HFFc6 (cell line): ENCODE measurements at regions not wholly inside any gene's neighbourhood (a gene's known extent, or its start where the extent isn't known, plus 50 kb on each side); places are given as distances from the start of the nearest gene placed in this dataset.
"Not testable (repeated sequence)": the region's sequence is repeated elsewhere in the genome, so short reads cannot be mapped to it uniquely, and the experiment has no call there.

ENCODE experiments used
- DNase-seq: peaks from one replicate; pipeline ENCODE4 v3.0.0-alpha.2; 2018
- H3K27ac Mint-ChIP-seq: 2 replicates; pipeline ENCODE4 v1.8.0; 2020; ENCODE audit warnings: mild to moderate bottlenecking, mixed read lengths
- H3K27me3 Mint-ChIP-seq: 2 replicates; pipeline ENCODE4 v1.8.0; 2021; ENCODE audit warnings: mild to moderate bottlenecking, moderate library complexity, mixed read lengths; ENCODE audit not compliant: insufficient read depth
- H3K36me3 Mint-ChIP-seq: 2 replicates; pipeline ENCODE4 v1.8.0; 2021; ENCODE audit warnings: low read depth, mixed read lengths
- H3K4me1 Mint-ChIP-seq: 2 replicates; pipeline ENCODE4 v1.8.0; 2020; ENCODE audit warnings: low read depth, mixed read lengths
- H3K4me3 Mint-ChIP-seq: 2 replicates; pipeline ENCODE4 v1.8.0; 2020; ENCODE audit warnings: mild to moderate bottlenecking, moderate library complexity, mixed read lengths
- H3K9me3 Mint-ChIP-seq: 2 replicates; pipeline ENCODE4 v1.8.0; 2020; ENCODE audit warnings: mild to moderate bottlenecking, mixed read lengths
- TF ChIP-seq, protein P1 (sequence below): fragments of 200-600 bp; sonication (generic); IDR thresholded peaks from 2 replicates; pipeline ENCODE4 v1.5.0; 2021; ENCODE audit warnings: antibody characterized with exemption, mild to moderate bottlenecking

DNA sequence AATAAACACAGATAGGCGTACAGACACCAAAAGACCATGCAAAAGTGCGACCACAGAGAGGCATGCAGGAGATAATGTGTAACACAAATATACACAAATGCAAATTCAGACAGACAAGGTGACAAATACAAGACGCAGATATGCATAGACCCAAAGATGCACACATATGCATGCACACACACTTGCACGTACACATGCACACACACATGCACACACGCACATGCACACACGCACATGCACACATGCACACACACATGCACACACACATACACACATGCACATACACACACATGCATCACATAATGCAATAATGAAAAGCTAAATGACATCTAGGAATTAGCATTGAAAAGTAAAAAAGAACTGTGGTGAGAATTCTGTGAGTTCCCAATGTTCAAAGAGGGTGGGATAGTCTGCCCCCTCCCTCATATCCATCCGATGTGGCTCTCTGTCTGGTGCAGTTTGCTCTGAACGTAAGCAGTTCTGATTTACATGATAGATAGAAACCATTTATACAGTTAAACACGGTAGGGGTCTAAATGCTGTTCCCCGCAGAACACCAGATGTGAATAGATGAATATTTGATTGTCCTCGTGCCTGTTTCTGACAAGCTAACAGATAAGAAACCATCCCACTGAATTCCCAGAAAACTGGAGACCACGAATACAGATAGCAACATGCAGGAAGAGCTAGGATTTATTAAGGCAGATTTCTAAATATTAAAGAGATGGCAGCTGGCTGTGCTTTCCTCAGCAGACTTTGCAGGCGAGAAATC is 186.1 kb downstream of the TMEM114 start:
- Mint-ChIP-seq H3K4me1 (no peaks in the 10 kb centered on the region), H3K27ac (no peak overlapping the region), H3K36me3 (no peaks in the 10 kb centered on the region), H3K9me3 (peaks cover 34% of the 10 kb centered on the region), H3K27me3 (peaks cover 2% of the 10 kb centered on the region), H3K4me3 (no peak overlapping the region)
- DNase-seq: no peak
- TF ChIP-seq, protein P1, sequence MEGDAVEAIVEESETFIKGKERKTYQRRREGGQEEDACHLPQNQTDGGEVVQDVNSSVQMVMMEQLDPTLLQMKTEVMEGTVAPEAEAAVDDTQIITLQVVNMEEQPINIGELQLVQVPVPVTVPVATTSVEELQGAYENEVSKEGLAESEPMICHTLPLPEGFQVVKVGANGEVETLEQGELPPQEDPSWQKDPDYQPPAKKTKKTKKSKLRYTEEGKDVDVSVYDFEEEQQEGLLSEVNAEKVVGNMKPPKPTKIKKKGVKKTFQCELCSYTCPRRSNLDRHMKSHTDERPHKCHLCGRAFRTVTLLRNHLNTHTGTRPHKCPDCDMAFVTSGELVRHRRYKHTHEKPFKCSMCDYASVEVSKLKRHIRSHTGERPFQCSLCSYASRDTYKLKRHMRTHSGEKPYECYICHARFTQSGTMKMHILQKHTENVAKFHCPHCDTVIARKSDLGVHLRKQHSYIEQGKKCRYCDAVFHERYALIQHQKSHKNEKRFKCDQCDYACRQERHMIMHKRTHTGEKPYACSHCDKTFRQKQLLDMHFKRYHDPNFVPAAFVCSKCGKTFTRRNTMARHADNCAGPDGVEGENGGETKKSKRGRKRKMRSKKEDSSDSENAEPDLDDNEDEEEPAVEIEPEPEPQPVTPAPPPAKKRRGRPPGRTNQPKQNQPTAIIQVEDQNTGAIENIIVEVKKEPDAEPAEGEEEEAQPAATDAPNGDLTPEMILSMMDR: no peak

DNA sequence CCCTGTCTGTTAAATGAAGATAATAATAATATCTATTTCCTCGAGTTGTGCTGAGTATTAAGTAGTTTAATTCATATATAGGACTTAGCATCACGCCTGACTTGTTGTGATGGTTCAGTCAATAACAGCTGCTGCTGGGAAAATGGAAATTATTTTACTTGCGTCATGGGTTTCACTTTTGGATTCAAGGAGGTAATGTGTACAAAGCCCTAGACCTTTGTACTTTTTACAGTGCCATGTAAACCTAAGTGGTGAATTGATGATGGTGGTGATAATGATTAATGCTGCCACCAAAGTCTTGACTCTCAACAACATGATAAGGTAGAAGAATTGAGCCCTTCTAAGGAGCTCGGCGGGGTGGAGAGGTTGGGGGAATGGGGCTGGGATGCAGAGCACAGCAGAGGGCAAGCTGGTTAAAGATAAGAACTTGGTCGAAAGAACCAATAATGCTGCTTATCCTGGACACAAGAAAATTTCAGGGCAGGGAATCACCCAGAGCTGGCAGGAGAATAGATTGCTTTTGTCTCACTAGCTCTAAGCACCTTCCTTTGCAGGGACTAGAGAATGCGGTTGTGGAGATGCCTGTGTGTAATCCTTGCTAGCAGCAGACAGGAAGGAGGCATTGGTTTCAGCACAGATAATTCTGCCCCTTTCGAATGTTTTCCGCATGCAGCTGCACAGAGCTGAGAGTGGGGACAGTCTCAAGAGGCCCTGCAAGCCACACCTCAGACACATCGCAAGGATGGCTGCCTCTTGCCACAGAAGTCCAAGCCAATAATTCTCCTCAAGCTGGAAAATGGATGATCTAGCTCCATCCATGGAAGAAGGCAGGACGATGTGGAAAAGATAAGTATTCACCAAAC is 187.1 kb downstream of the TMEM114 start:
- Mint-ChIP-seq H3K27me3 (peaks cover 2% of the 10 kb centered on the region), H3K4me1 (no peaks in the 10 kb centered on the region), H3K36me3 (no peaks in the 10 kb centered on the region), H3K27ac (no peak overlapping the region), H3K4me3 (no peak overlapping the region), H3K9me3 (peaks cover 38% of the 10 kb centered on the region)
- TF ChIP-seq, protein P1: no peak
- no peak for DNase-seq

DNA sequence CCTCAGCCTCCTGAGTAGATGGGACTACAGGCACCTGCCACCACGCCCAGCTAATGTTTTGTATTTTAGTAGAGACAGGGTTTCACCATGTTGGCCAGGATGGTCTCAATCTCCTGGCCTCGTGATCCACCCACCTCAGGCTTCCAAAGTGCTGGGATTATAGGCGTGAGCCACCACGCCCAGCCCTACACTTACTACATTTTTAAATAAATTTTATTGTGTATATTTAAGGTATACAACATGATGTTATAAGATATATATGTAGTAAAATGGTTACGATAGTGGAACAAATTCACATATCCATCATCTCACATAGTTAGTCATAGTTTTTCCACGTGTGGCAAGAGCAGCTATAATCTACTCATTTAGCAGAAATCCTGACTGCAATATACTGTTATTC is 189.6 kb downstream of the TMEM114 start:
- DNase-seq, H3K27ac Mint-ChIP-seq, H3K4me1 Mint-ChIP-seq, H3K36me3 Mint-ChIP-seq, H3K27me3 Mint-ChIP-seq, H3K4me3 Mint-ChIP-seq: not testable (repeated sequence)
- peaks cover 50% of the 10 kb centered on the region for H3K9me3 Mint-ChIP-seq

DNA sequence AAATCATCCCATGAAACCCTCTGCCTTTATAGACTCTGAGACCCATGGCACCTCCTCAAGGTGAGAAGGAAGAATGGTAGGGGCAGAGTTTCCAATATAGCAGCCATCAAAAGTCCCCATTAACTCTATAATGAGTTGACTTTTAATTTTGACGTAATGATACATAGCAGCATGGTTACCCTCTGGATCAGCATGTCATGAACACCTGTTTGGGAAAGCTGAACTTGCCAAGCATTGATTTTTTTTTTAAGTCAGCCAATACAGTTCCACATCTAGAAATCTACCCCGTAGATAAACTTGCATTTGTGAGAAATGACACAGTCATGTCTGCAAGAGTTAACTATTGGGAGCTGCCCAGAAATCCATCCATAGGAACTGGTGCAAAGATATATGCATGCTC is 191.8 kb downstream of the TMEM114 start:
- no peaks in the 10 kb centered on the region for H3K4me1 Mint-ChIP-seq
- DNase-seq: no peak
- H3K36me3 Mint-ChIP-seq: no peaks in the 10 kb centered on the region
- H3K4me3 Mint-ChIP-seq: no peak overlapping the region
- peaks cover 52% of the 10 kb centered on the region for H3K9me3 Mint-ChIP-seq
- no peak overlapping the region for H3K27ac Mint-ChIP-seq
- TF ChIP-seq, protein P1: no peak
- peaks cover 2% of the 10 kb centered on the region for H3K27me3 Mint-ChIP-seq

DNA sequence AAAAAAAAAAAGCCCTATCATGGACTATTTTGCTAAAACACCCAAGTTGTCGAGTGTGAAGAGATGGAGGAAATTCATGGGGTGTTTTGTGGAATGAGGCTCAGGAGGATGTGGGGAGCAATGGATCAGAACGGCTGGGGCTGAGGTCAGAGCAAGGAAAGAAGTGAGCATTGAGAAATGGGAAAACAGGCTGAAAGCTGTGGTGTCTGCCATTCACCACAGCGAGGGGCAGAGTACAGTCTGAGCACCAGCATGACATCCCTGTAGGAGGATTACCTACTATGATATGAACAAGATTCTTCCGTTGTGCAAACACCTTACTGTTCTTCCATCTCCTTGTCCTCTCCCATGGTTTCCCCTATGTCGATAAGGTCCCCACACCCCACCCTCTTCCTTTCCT is 193.1 kb downstream of the TMEM114 start:
- Mint-ChIP-seq H3K36me3 (no peaks in the 10 kb centered on the region), H3K27ac (no peak overlapping the region), H3K27me3 (no peaks in the 10 kb centered on the region; the same call in 1 of the 2 replicates), H3K4me1 (no peaks in the 10 kb centered on the region), H3K9me3 (peaks cover 53% of the 10 kb centered on the region), H3K4me3 (no peak overlapping the region)
- no peak for DNase-seq
- TF ChIP-seq, protein P1: no peak

DNA sequence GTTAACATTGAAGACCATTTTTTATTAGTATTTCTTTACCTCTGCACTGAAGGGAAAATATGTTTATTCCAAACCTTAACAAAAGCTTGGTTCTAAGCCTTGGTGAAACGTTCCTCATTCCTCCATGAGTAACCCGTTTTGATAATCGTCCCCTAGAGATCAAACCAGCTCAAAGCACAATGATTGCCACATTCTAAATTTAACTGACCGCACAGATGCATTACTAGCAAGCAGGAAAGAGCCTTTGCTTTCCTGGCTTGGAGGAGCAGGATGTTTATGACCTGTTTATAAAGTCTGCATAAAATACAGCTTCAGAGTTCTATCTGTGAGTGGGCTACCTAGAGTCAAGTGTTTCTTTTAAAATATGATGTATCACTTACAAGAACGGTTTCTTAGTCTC is 193.8 kb downstream of the TMEM114 start:
- H3K4me1 Mint-ChIP-seq: no peaks in the 10 kb centered on the region

More for the DNA sequence above, 193.8 kb downstream of the TMEM114 start:
- no peak for DNase-seq
- Mint-ChIP-seq H3K27me3 (no peaks in the 10 kb centered on the region; the same call in 1 of the 2 replicates), H3K27ac (no peak overlapping the region), H3K36me3 (no peaks in the 10 kb centered on the region), H3K9me3 (peaks cover 46% of the 10 kb centered on the region), H3K4me3 (no peak overlapping the region)
- TF ChIP-seq, protein P1: no peak
